Stimulated activated naive CD4-positive, alpha-beta T cell treated with Interleukin-2 at 50 U/mL for 16 hours (primary cell): ENCODE measurements at regions not wholly inside any gene's neighbourhood (a gene's known extent, or its start where the extent isn't known, plus 50 kb on each side); places are given as distances from the start of the nearest gene placed in this dataset.

Experiments used
- DNase-seq: peaks from one replicate; lab custom pipeline; 2025; lab: John Stamatoyannopoulos, UW

- DNase-seq = no peak
These were observed 502.9 kb upstream of the ZEB2 start for GRCh38 chr2:145022666-145023333.

GRCh38 chr2:145021962-145022665 lies 502.2 kb upstream of the ZEB2 start:
- DNase-seq = no peak

- DNase-seq = no peak
These were observed 500.8 kb upstream of the ZEB2 start for GRCh38 chr2:145020694-145021093.

- DNase-seq = no peak
These were observed 500.2 kb upstream of the ZEB2 start for GRCh38 chr2:145020139-145020538.

- no peak for DNase-seq
These were observed 498.6 kb upstream of the ZEB2 start for GRCh38 chr2:145018502-145018901.

GRCh38 chr2:145017149-145017548 lies 497.2 kb upstream of the ZEB2 start:
- DNase-seq = no peak

GRCh38 chr2:145016711-145017110 lies 496.8 kb upstream of the ZEB2 start:
- no peak for DNase-seq

GRCh38 chr2:145015561-145015960 lies 495.6 kb upstream of the ZEB2 start:
- DNase-seq = no peak

- no peak for DNase-seq
These were observed 492.9 kb upstream of the ZEB2 start for GRCh38 chr2:145012806-145013205.

GRCh38 chr2:145012214-145012670 lies 492.3 kb upstream of the ZEB2 start:
- no peak for DNase-seq

- DNase-seq = no peak
These were observed 490.7 kb upstream of the ZEB2 start for GRCh38 chr2:145010635-145011034.

GRCh38 chr2:145007960-145008263 lies 488.0 kb upstream of the ZEB2 start:
- no peak for DNase-seq

- no peak for DNase-seq
These were observed 487.4 kb upstream of the ZEB2 start for GRCh38 chr2:145007093-145007959.

- DNase-seq = no peak
These were observed 482.7 kb upstream of the ZEB2 start for GRCh38 chr2:145002624-145003023.

- no peak for DNase-seq
These were observed 480.5 kb upstream of the ZEB2 start for GRCh38 chr2:145000376-145000775.

- DNase-seq = no peak
These were observed 480.0 kb upstream of the ZEB2 start for GRCh38 chr2:144999936-145000335.

- no peak for DNase-seq
These were observed 479.4 kb upstream of the ZEB2 start for GRCh38 chr2:144999071-144999875.

- DNase-seq = no peak
These were observed 478.5 kb upstream of the ZEB2 start for GRCh38 chr2:144998435-144998834.

- no peak for DNase-seq
These were observed 476.4 kb upstream of the ZEB2 start for GRCh38 chr2:144996225-144996795.

- no peak for DNase-seq
These were observed 475.6 kb upstream of the ZEB2 start for GRCh38 chr2:144995482-144995881.

- no peak for DNase-seq
These were observed 470.7 kb upstream of the ZEB2 start for GRCh38 chr2:144990661-144991060.
